ENCODE measurements at regions not wholly inside any gene's neighbourhood (a gene's known extent, or its start where the extent isn't known, plus 50 kb on each side); places are given as distances from the start of the nearest gene placed in this dataset.

DNA sequence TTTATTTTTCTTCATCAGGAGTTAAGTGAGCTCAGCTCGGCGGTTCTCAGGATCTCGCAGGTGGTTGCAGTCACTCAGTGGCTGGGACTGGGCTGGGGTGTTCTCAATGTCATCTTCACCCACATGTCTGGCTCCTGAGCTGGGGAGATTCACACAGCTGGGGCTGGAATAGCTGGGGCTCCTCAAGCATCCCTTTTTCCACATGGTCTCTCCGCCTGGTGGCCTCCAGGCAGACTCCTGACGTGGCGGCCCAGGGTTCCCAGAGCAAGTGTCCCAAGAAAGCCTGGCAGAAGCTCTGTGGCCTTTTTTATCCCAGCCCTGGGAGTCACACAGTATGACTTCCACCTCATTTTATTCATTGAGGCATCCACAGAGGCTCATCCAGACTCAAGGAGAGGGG lies 84.1 kb upstream of the ANKRD34C start:
- no peak for TF ChIP-seq ESRRG (CRISPR knock-in tag; IDR thresholded peaks at IDR 0.05)
- no peak for TF ChIP-seq ZNF8 (CRISPR knock-in tag; IDR thresholded peaks at IDR 0.05)
- TF ChIP-seq ZFP3 (CRISPR knock-in tag; IDR thresholded peaks at IDR 0.05) = no peak
- TF ChIP-seq ZFP30 (CRISPR knock-in tag; IDR thresholded peaks at IDR 0.05) = no peak
- no peak for TF ChIP-seq OSR1 (CRISPR knock-in tag; IDR thresholded peaks at IDR 0.05)
- TF ChIP-seq SNAI2 (CRISPR knock-in tag; IDR thresholded peaks at IDR 0.05) = no peak
- TF ChIP-seq, protein P1, sequence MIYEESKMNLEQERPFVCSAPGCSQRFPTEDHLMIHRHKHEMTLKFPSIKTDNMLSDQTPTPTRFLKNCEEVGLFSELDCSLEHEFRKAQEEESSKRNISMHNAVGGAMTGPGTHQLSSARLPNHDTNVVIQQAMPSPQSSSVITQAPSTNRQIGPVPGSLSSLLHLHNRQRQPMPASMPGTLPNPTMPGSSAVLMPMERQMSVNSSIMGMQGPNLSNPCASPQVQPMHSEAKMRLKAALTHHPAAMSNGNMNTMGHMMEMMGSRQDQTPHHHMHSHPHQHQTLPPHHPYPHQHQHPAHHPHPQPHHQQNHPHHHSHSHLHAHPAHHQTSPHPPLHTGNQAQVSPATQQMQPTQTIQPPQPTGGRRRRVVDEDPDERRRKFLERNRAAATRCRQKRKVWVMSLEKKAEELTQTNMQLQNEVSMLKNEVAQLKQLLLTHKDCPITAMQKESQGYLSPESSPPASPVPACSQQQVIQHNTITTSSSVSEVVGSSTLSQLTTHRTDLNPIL (CRISPR knock-in tag; IDR thresholded peaks at IDR 0.05; ENCODE audit: low read depth) = no peak
- TF ChIP-seq BACH2 (CRISPR knock-in tag; IDR thresholded peaks at IDR 0.05; ENCODE audit: borderline replicate concordance) = no peak
- TF ChIP-seq TCF4 (CRISPR knock-in tag; IDR thresholded peaks at IDR 0.05; ENCODE audit: borderline replicate concordance) = no peak
- TF ChIP-seq, protein P2, sequence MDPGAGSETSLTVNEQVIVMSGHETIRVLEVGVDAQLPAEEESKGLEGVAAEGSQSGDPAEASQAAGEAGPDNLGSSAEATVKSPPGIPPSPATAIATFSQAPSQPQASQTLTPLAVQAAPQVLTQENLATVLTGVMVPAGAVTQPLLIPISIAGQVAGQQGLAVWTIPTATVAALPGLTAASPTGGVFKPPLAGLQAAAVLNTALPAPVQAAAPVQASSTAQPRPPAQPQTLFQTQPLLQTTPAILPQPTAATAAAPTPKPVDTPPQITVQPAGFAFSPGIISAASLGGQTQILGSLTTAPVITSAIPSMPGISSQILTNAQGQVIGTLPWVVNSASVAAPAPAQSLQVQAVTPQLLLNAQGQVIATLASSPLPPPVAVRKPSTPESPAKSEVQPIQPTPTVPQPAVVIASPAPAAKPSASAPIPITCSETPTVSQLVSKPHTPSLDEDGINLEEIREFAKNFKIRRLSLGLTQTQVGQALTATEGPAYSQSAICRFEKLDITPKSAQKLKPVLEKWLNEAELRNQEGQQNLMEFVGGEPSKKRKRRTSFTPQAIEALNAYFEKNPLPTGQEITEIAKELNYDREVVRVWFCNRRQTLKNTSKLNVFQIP (CRISPR knock-in tag; IDR thresholded peaks at IDR 0.05; ENCODE audit: borderline replicate concordance, low read depth) = no peak
- no peak for TF ChIP-seq ARNTL (CRISPR knock-in tag; IDR thresholded peaks at IDR 0.05; ENCODE audit: borderline replicate concordance, low read depth)
- no peak for ATAC-seq

DNA sequence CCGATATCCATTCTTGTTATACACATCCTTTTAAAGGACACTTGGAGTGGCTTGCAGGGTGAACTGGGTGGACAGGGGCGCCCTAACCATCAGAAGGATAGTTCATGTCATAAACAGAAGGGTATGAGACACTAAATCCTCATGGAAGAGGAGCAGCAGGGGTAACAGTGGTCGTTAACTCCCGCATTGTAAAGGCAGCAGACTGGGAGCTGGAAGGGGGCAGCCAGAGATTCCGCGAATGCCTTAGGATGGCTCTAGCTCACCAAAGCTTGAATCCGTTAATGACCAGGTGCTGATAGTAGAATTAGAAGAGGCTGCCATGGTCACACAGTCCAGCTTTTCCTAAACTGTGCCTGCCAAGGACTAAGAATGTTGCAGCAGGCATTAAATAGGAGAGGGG lies 85.2 kb upstream of the ANKRD34C start:
- TF ChIP-seq ZNF565 (CRISPR knock-in tag; conservative IDR thresholded peaks at IDR 0.05; ENCODE audit: low read depth) (no peak), BACH2 (CRISPR knock-in tag; IDR thresholded peaks at IDR 0.05; ENCODE audit: borderline replicate concordance) (no peak), PPARA (CRISPR knock-in tag; IDR thresholded peaks at IDR 0.05; ENCODE audit: borderline replicate concordance) (no peak), SNAI2 (CRISPR knock-in tag; IDR thresholded peaks at IDR 0.05) (no peak), ZC3H10 (CRISPR knock-in tag; IDR thresholded peaks at IDR 0.05) (no peak), ZFP3 (CRISPR knock-in tag; IDR thresholded peaks at IDR 0.05) (no peak), OSR1 (CRISPR knock-in tag; IDR thresholded peaks at IDR 0.05) (no peak), ARNTL (CRISPR knock-in tag; IDR thresholded peaks at IDR 0.05; ENCODE audit: borderline replicate concordance, low read depth) (no peak), ESRRG (CRISPR knock-in tag; IDR thresholded peaks at IDR 0.05) (no peak), ISL1 (CRISPR knock-in tag; IDR thresholded peaks at IDR 0.05) (no peak), TOX (CRISPR knock-in tag; IDR thresholded peaks at IDR 0.05; ENCODE audit: borderline replicate concordance) (no peak), RARB (CRISPR knock-in tag; IDR thresholded peaks at IDR 0.05) (no peak), GLIS3 (CRISPR knock-in tag; IDR thresholded peaks at IDR 0.05) (no peak), TCF4 (CRISPR knock-in tag; IDR thresholded peaks at IDR 0.05; ENCODE audit: borderline replicate concordance) (no peak), CSDC2 (CRISPR knock-in tag; IDR thresholded peaks at IDR 0.05) (no peak)
- TF ChIP-seq, protein P3, sequence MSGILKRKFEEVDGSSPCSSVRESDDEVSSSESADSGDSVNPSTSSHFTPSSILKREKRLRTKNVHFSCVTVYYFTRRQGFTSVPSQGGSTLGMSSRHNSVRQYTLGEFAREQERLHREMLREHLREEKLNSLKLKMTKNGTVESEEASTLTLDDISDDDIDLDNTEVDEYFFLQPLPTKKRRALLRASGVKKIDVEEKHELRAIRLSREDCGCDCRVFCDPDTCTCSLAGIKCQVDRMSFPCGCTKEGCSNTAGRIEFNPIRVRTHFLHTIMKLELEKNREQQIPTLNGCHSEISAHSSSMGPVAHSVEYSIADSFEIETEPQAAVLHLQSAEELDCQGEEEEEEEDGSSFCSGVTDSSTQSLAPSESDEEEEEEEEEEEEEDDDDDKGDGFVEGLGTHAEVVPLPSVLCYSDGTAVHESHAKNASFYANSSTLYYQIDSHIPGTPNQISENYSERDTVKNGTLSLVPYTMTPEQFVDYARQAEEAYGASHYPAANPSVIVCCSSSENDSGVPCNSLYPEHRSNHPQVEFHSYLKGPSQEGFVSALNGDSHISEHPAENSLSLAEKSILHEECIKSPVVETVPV (CRISPR knock-in tag; IDR thresholded peaks at IDR 0.05) = no peak
- TF ChIP-seq, protein P4, sequence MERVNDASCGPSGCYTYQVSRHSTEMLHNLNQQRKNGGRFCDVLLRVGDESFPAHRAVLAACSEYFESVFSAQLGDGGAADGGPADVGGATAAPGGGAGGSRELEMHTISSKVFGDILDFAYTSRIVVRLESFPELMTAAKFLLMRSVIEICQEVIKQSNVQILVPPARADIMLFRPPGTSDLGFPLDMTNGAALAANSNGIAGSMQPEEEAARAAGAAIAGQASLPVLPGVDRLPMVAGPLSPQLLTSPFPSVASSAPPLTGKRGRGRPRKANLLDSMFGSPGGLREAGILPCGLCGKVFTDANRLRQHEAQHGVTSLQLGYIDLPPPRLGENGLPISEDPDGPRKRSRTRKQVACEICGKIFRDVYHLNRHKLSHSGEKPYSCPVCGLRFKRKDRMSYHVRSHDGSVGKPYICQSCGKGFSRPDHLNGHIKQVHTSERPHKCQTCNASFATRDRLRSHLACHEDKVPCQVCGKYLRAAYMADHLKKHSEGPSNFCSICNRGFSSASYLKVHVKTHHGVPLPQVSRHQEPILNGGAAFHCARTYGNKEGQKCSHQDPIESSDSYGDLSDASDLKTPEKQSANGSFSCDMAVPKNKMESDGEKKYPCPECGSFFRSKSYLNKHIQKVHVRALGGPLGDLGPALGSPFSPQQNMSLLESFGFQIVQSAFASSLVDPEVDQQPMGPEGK (CRISPR knock-in tag; IDR thresholded peaks at IDR 0.05; ENCODE audit: borderline replicate concordance) = no peak
- TF ChIP-seq, protein P1 (CRISPR knock-in tag; IDR thresholded peaks at IDR 0.05; ENCODE audit: low read depth) = no peak
- TF ChIP-seq, protein P5, sequence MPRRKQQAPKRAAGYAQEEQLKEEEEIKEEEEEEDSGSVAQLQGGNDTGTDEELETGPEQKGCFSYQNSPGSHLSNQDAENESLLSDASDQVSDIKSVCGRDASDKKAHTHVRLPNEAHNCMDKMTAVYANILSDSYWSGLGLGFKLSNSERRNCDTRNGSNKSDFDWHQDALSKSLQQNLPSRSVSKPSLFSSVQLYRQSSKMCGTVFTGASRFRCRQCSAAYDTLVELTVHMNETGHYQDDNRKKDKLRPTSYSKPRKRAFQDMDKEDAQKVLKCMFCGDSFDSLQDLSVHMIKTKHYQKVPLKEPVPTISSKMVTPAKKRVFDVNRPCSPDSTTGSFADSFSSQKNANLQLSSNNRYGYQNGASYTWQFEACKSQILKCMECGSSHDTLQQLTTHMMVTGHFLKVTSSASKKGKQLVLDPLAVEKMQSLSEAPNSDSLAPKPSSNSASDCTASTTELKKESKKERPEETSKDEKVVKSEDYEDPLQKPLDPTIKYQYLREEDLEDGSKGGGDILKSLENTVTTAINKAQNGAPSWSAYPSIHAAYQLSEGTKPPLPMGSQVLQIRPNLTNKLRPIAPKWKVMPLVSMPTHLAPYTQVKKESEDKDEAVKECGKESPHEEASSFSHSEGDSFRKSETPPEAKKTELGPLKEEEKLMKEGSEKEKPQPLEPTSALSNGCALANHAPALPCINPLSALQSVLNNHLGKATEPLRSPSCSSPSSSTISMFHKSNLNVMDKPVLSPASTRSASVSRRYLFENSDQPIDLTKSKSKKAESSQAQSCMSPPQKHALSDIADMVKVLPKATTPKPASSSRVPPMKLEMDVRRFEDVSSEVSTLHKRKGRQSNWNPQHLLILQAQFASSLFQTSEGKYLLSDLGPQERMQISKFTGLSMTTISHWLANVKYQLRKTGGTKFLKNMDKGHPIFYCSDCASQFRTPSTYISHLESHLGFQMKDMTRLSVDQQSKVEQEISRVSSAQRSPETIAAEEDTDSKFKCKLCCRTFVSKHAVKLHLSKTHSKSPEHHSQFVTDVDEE (CRISPR knock-in tag; IDR thresholded peaks at IDR 0.05) = no peak
- no peak for ATAC-seq
